ENCODE measurements at regions not wholly inside any gene's neighbourhood (a gene's known extent, or its start where the extent isn't known, plus 50 kb on each side); places are given as distances from the start of the nearest gene placed in this dataset.

DNA sequence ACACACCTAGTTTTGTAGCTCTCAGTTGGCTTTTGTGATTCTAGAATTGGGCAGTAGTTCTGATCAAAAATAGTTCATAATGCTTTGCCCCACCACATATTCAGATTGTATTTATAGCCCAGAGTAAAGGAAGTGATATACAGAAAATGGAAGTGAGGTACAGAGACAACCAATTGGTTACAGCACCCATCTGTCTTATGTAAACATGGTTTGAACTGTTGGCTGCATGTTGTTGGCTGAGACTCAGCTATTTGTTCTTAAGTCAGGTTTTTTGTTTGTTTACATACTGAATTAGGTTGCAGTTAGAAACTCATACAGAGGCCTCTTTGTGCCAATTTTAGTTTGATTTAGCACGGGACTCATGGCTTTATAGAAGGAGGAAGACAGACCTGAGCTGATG, 158.9 kb upstream of the GPR26 start:
- DNase-seq, result no peak

DNA sequence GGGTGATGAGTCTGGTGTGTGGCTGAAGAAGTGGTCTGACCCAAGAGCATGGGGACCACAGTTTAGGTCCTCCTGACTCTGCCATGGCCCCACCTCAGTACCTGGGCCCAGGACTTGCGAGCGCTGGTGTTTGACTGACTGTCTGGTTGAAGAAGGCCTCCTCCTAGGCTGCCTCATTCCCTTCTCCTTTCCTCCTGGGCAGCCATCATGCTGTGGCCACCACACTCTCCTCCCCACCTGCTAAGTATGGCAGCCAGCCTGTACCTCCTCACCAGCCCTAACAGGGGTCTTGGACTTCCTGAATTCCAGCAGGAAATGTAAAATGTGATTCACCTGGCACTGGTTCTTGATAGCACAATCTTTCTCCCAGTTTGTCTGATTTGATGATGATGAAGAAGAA, 156.8 kb upstream of the GPR26 start:
- no peak for DNase-seq

DNA sequence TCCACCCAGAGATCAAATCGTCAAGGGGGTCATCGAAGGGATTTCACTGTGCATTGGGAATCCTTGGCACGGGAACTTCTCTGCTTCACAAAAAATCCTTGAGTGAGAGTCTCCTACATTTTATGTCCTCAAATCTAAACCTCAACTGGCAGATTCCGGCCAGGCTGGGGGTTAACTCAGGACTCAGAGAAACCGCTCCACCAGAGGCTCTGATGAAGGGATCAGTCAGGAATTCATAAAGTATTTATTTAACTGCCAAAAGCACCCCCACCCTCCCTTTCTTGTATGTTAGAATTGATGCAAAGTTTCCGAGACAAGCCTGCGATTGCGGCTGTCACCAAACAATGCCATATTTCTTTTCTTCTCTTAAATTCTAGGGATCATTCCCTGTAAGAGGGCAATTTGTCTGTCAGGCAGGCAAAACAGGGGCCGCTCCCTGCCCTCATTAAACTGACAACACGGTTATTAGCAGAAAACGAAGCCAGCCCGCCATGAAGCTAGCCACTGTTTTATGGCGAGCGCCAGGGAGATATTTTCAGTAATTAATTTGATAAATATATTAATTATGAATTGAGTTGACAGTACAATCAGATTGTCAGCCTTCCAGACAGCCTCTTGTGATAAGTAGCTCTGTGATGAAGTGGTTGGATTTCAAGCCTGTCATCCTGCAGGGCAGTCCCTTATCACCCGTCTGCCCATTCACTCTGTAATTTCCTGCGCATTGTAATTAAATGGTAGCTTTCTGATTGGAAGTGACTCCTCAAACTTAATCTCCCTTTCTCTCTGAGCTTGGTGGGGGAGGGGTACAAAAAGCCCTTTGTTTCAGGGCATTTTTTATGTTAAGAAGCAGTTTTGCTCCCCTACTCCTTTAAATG, 153.0 kb upstream of the GPR26 start:
- DNase-seq, result no peak

DNA sequence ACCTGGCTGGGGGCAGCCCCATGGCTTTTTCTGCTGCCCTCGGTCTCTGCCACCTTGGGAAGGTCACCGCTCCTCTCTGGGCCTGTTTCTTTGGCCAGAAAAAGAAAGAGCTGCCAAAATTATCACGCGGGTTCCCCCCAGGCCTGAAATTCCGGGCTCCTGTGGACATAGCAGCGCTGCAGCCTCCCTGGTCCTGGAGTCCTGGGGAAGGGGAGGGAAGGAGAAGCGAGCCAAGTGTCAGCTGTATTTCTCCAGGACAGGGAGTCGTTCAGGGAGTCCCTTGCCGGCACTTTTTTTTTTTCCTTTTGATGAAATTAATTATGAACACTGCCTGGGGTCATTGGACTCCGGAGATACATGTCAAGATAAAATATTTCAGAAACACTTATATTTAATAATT, 152.3 kb upstream of the GPR26 start:
- DNase-seq, result no peak

DNA sequence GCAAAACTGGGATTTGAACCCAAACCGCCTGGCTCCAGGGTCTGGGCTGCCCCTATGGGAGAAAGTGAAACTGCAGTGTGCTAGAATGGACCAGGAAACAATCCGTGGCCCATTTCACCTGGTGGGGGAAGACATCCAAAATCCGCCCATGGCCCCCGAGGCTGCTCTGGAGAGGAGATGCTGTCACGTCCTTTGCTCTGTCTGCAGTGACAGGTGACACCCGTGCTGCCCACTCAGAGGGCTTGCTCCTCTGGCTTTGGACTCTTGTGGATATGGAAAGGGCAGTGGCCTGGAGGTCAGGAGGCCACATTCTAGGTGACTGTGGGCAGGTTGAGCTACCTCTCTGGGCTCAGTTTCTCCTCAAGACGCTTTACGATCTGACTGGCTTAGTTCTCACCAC, 151.2 kb upstream of the GPR26 start:
- no peak for DNase-seq

DNA sequence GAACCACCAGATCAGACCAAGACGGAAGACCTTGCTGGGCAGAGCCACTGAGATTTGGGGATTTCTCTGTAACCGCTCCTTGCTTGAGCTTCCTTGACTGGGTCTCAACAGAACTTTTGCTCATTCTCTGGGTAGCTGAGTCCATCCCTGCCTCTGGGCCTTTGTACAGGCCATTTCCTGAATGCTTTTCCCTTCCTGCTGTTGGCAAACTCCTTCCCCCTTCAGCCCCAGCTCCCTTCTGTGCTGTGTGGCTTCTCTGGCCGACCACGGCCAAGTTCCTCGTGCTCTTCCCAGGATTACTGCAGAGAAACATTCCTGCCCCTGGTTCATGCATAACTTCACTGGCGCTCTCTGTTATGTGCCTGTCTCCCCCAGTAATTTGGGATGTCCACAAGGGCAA, 150.5 kb upstream of the GPR26 start:
- DNase-seq, result no peak

DNA sequence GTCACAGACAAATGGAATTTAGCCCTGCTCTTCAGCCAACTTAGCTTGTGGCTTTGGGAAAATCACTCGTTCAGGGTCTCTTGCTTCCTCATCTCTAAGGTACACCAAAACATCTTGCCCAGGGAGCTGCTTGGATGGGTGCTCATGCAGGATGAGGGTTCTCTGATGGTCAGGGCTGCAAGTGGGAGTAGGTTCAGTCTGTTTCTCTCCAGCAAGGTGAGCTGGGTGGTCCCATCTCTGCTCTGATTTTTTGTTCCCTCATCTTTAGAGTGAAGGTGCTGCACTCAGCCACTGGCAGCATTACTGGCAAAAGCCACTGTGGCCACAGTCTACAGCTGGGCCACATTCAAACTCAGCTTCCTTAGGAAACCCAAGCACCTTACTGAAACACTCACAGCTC, 149.9 kb upstream of the GPR26 start:
- no peak for DNase-seq

DNA sequence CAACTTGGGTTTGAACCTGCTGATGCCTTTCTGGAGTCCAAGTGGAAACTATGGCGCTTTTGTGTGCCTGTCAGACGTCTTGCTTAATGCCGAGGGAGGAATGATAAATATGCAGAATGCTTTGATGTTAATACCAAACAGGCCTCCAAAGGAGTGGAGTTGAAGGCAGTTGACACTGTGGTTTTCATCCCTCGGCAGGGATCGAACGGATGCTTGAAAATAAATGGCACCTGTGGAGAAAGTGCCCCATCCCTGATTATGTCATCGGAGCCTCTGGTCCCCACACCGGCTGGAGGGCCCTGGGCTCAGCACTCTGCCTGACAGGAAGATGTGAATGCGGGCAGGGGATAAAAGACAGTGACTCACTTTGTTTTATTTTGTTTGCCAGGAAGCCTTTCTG, 148.7 kb upstream of the GPR26 start:
- no peak for DNase-seq

DNA sequence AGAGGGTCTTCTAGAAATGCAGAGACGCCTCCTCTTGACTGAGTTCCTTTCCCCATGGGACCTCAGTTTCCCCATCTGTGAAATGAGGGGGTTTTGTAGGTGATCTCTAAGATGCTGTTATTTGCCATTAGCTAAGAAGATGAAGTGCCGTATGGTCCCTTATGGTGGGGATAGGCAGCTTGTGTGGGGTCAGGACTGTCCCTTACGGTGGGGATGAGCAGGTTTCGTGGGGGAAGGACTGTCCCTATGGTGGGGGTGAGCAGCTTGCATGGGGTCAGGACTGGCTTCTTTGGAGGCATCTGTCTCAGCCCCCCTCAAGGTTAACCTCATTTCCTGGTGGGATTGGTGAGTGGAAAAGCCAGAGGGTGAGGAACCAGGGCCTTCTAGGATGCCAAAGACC, 148.3 kb upstream of the GPR26 start:
- DNase-seq, result no peak

DNA sequence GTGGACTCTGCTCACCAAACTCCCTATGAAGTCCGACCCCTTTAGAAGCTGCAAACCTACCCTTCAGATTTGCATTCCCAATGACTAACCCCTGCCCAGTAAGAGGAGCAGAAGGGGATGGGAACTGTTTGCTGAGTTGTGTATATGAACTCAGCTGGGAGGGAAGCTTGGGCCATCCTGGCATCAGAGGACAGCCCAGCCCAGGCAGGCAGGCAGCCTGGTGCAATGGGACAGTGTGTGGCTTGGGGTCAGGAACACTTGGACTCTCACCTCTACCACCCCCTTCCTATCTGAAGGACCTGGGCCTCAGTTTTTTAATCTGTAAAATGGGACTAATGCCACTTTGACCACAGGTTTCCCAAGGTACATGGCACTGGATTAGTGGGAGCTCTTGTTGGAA, 147.4 kb upstream of the GPR26 start:
- no peak for DNase-seq

DNA sequence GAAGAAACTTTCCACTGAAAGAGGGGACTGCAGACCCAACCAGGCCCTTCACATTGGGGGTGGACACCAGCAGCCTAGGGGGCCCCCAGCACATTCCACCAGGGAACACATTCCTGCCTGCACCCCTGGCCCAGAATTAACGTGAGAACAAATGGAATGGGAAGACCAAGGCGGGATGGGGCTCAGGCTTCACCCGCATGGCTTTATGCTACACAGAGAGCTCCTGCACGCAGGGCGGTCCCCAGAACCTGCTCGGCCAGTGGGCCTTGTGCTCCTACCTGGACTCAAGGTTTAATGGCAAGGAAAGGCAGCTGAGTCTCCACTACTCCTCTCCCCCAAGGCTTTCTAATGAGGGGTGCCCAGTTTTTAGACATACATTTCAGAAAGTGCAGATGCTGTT, 146.3 kb upstream of the GPR26 start:
- no peak for DNase-seq

DNA sequence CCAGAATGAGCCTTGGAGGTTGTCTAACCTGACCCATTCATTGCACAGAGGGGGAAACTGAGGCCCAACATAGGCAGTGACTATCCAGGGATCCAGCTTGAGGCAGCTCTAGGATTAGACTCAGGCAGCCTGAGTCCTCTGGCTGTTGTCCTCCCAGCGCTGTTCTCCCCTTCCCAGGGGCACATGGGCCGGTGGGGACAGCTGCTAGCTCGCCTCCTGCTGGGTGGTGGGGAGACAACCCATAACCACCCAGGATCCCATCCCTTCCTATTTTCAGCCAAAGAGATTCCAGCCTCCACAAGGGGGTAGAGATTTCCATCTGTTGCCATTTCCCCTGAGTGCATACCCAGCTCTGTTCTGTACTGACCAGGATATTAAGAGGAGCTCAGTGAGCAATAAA, 145.1 kb upstream of the GPR26 start:
- no peak for DNase-seq

DNA sequence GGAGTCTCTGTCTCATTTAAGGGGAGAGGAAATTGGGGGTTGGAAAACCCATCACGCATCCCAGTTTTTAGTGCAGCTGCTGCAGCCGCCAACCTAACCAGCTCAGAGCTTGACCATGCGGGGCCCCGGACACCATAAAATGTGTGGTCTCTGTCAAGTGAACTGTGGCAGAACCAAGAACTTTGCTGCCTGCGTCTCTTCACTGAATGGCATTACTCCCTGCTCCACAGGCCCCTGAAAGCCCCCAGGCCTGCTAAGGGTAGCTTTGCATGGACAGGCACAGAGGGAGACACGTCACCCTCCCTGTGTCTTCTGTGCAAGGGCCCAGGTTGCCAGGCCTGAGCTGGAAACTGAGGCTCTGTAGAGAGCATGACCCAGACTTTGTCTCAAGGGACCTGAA, 144.6 kb upstream of the GPR26 start:
- no peak for DNase-seq

DNA sequence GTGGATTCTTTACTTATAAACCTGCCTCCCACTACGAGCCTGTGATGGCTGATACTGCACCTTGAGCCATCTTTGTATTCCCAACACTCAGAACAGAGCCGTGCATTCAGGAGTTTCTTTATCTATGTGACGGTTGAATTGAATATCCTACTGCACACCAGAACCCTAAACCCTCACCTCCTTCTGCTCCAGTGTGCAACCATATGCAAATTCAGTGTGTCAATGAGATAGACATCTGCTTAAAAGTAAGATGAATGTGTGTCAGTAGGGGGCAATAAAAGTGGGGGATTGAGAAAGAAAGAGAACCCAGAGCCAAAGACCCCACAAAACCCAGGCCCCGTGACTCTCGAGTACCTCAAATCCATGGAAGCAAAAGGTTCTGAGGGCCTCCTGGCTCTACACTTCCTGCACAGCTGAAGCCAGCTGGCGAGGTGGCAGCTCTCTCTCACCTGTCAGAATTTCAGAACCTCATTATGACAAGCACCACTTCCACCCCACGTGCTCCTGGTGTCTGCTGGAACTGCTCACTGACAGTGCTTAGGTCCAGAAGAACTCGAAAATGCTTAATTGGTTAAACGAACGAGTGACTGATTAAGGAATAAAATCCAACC, 143.3 kb upstream of the GPR26 start:
- no peak for DNase-seq

DNA sequence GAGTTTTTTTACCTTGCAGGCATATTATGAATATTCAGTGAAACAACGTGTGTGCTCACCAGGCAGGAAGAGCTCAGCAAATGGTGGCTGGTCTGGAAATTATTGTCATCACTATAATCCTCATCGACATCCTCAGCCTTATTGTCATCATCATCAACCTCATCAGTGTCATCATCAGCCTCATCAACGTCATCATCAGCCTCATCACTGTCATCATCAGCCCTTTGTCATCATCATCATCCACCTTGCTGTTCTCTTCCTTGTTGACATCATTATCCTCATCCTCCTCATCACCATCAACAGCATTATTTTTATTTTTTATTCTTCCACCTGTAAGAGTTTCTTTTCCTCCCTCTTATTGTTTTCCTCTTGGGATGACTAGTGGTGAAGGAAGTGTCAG, 142.3 kb upstream of the GPR26 start:
- no peak for DNase-seq

DNA sequence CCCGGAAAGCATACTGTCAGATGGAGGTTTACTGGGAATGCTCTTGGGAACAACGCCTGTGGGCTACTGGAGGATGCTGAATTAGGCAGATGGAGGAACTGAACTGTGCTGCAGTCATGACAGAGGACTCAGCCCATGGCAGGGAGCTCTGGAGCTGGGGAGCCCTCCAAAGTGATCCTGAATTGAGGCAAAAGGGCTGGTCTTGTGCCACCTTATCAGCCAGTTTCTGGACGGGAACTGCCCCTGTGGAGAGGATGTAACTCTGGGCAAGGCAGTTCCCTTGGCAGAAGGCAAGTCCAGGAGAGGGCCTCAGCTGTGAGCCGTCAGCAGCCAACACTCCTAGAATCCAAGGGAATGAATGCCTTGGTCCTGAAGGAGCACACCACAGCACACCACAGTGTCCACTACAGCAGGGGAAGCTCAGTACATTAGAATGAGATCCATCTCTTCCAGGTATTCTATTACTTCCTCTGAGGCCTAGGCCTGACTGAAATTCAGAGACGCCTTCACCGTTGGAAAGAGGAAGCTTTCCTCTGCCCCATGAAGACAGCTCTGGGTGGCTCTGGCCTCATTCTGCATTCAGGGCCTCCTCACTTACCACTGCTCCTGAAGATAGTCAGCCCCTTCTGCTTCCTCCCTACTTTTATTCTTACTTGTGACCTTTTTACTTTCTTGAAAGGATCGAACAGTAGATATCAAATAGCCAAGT, 139.6 kb upstream of the GPR26 start:
- no peak for DNase-seq

DNA sequence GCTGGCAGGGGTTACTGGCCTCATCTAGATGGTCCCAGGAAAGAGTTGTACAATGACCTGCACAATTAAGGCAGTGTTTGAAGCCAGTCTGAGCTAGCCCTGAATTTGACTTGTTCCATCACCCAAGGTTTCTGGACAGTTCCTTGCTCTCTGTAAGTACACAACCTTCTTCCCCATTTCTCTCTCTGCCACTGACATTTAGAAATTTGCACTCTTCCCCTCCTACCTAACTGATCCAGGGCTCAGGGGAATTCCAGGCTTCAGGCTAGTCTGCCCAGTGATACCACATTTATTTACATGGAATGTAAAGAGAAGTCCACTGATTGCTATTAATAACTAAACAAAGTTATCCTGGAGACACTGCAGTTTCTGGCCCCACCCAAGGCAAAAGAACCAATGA, 139.0 kb upstream of the GPR26 start:
- no peak for DNase-seq

DNA sequence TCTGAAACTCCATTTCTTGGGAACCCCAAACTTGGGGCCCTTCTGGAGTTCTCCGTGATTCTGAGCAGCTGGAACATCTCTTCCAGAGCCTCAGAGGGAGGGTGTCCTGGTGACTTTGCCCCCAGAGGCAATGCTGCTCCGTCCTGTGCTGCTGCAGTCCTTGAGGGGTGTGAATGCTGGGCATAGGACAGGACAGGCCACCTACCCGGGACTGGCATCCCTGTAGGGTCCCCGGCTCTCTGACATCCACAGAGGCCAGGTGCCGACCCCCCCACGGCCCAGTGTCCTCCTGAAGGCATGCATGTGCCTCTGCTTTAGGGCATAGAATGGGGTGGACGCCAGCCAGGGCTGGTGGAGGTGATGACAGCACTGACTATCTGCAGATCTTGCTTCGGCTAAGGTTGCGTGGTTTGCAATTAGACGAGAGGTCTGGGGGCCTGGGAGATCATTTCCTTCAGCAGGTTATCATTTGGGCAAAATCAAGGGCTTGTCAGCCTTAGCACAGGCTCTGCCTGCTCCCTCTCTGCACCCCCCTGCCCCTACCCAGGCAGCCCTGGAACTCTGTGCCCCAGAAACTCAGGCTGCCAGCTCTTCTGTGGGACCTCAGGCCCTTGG, 136.9 kb upstream of the GPR26 start:
- no peak for DNase-seq

DNA sequence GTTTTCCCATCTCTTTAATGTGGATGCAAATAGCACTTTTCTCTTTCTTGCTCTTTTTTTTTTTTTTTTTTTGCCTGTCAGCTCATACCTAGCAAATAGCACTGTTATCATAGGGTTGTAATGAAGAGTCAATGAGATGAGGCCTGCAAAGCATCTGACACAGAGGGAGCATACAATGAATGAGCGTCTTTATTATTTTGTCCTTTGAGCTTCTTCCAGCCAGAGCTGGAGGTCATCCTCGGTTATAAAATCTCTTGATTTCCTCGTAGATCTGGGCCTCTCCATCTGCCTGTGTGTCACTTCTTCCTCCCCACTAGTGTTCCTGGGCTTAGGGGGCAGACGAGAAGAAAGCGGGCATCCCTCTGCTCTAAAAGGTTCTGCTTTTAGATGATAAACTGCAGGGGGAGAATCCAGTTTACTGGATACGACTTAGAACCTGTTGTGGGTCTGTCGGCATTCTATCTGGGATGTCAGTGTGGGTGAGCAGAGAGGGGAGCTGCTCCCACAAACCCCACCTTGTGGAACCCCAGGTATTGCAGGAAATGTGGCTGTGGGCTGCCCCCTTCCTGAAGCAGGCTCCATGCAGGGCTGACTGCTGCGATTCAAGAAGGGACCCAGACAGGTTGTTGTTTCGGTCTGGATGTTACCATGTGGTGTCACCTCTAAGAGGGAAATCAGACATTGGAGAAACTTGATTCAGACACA, 135.8 kb upstream of the GPR26 start:
- no peak for DNase-seq

DNA sequence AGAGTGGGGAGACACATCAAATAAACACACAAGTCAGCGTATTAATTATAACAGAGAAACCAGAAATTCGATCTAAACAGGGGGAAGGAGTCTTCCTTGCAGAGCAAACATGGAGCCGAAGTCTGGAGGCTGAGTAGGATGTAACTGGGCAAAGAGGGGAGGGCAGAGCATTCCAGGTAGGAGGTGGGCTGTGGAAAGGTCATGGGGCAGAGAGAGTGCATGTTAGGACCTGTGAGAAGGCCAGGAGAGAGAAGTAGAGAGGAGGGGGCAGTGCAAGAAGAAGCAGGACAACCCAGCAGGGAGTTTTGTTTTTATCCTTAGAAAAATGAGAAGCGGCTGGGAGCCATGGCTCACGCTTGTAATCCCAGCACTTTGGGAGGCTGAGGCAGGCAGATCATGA, 130.8 kb upstream of the GPR26 start:
- DNase-seq, result no peak

DNA sequence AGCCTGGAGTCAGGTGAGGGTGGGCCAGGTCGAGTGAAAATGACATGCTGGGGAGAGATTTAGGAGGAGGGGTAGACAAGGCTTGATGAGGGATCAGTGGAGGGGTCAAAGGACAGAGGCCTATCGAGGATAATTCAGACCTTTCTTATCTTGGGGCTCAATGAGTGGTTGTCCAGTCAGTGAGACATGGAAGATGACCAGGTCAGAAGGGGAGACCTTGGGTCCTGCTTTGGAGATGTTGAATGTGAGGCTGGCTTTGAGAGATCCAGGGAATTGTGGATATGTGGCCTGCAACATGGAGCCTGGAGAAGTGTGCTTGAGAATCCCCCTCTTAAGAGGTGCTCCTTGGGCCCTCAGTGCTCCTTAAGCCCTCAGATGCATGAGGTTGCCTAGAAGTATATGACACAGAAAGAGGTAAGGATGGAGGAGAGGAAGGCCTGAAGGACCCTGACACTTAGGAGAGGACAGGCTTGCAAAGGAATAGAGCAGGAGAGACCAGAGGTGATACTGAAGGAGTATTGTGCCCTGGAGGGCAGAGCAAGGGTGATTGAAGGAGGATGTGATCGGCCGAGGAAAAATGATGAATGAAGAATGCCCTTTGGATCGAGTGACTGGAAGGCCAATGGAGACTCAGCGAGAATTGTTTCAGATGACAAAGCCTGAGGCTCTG, 129.8 kb upstream of the GPR26 start:
- no peak for DNase-seq

DNA sequence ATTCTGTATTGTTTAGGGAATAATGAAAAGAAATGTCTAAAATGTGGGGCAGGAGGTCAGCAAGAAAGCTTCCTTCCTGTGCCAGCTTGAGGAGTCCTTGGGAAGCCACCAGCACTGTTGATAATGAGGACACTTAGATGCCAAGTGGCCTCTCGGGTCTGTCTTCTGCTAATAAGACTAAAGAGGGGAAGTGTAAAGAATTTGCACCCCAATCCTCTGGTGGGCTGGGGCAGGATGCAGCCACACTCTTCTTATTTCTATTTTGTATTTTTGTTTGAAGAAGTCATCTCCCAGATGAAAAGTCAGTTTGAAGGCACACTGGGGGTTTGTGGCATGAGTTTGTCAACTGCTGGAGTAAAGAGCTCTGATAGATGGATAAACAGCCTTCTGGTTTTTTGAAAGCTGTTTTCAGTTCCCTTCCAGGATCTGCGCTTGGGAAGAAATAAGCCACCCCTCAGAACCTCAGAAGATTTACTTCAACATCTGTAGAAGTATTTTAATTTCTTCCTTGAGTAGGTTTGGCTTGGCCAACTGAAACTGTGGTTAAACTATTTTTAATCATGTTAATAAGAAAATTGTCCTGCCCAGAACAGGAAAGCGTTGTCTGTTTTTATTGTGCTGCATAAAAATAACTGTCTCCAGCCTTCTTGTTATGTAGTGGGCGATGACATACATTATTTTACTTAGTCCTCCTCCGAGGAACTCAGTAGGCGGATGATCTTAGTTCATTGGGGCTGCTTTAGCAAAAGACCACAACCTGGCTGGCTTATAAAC, 128.8 kb upstream of the GPR26 start:
- no peak for DNase-seq

All from NCI-H1930 (cell line).